ENCODE measurements at regions not wholly inside any gene's neighbourhood (a gene's known extent, or its start where the extent isn't known, plus 50 kb on each side); places are given as distances from the start of the nearest gene placed in this dataset.
"Not testable (repeated sequence)": the region's sequence is repeated elsewhere in the genome, so short reads cannot be mapped to it uniquely, and the experiment has no call there.

GRCh38 chr1:199780948-199781670 lies 246.4 kb upstream of the NR5A2 start:
- DNase-seq (ENCODE audit: low spot score) = no peak

GRCh38 chr1:199784138-199784895 lies 243.2 kb upstream of the NR5A2 start:
- DNase-seq (ENCODE audit: low spot score) = peak; percentile 69

GRCh38 chr1:199786695-199787094 lies 240.8 kb upstream of the NR5A2 start:
- peak; percentile 12 for DNase-seq (ENCODE audit: low spot score)

GRCh38 chr1:199789141-199789540 lies 238.4 kb upstream of the NR5A2 start:
- DNase-seq (ENCODE audit: low spot score) = no peak

GRCh38 chr1:199791495-199791894 lies 236.0 kb upstream of the NR5A2 start:
- DNase-seq (ENCODE audit: low spot score) = no peak

- DNase-seq (ENCODE audit: low spot score) = no peak
These were observed 234.6 kb upstream of the NR5A2 start for GRCh38 chr1:199792874-199793273.

GRCh38 chr1:199794105-199794863 lies 233.2 kb upstream of the NR5A2 start:
- DNase-seq (ENCODE audit: low spot score) = no peak

- no peak for DNase-seq (ENCODE audit: low spot score)
These were observed 228.4 kb upstream of the NR5A2 start for GRCh38 chr1:199799116-199799515.

- DNase-seq (ENCODE audit: low spot score) = no peak
These were observed 223.0 kb upstream of the NR5A2 start for GRCh38 chr1:199804526-199804925.

GRCh38 chr1:199808110-199808870 lies 219.2 kb upstream of the NR5A2 start:
- DNase-seq (ENCODE audit: low spot score) = no peak

GRCh38 chr1:199809311-199809710 lies 218.2 kb upstream of the NR5A2 start:
- no peak for DNase-seq (ENCODE audit: low spot score)

GRCh38 chr1:199811163-199811562 lies 216.3 kb upstream of the NR5A2 start:
- DNase-seq (ENCODE audit: low spot score) = no peak

- no peak for DNase-seq (ENCODE audit: low spot score)
These were observed 214.3 kb upstream of the NR5A2 start for GRCh38 chr1:199813198-199813597.

- DNase-seq (ENCODE audit: low spot score) = no peak
These were observed 211.6 kb upstream of the NR5A2 start for GRCh38 chr1:199815947-199816346.

GRCh38 chr1:199817266-199817665 lies 210.2 kb upstream of the NR5A2 start:
- no peak for DNase-seq (ENCODE audit: low spot score)

GRCh38 chr1:199821029-199821779 lies 206.3 kb upstream of the NR5A2 start:
- no peak for DNase-seq (ENCODE audit: low spot score)

GRCh38 chr1:199832451-199832850 lies 195.1 kb upstream of the NR5A2 start:
- no peak for DNase-seq (ENCODE audit: low spot score)

- DNase-seq (ENCODE audit: low spot score) = no peak
These were observed 192.8 kb upstream of the NR5A2 start for GRCh38 chr1:199834711-199835110.

- no peak for DNase-seq (ENCODE audit: low spot score)
These were observed 191.1 kb upstream of the NR5A2 start for GRCh38 chr1:199836430-199836829.

GRCh38 chr1:199837321-199837720 lies 190.2 kb upstream of the NR5A2 start:
- DNase-seq (ENCODE audit: low spot score) = no peak

- not testable (repeated sequence) for DNase-seq (ENCODE audit: low spot score)
These were observed 187.9 kb upstream of the NR5A2 start for GRCh38 chr1:199839608-199840007.

Measured in HT-29 (cell line).